ENCODE measurements at regions not wholly inside any gene's neighbourhood (a gene's known extent, or its start where the extent isn't known, plus 50 kb on each side); places are given as distances from the start of the nearest gene placed in this dataset.

- no peak for TF ChIP-seq FOXP4 (CRISPR knock-in tag; IDR thresholded peaks at IDR 0.05)
- TF ChIP-seq USF2 (CRISPR knock-in tag; IDR thresholded peaks at IDR 0.05): no peak
- TF ChIP-seq ZSCAN18 (CRISPR knock-in tag; IDR thresholded peaks at IDR 0.05): no peak
- no peak for TF ChIP-seq JUN (CRISPR knock-in tag; IDR thresholded peaks at IDR 0.05)
- TF ChIP-seq ATF2 (CRISPR knock-in tag; IDR thresholded peaks at IDR 0.05; ENCODE audit: borderline replicate concordance, low read depth): no peak
- no peak for TF ChIP-seq TEAD1 (CRISPR knock-in tag; IDR thresholded peaks at IDR 0.05)
Measured at GRCh38 chr1:4957027-4957426, 302.6 kb downstream of the AJAP1 start (continued).

- POLR2A ChIA-PET: no interaction called here
- CTCF ChIA-PET: no interaction called here
- no peak overlapping the region for H3K4me3 Mint-ChIP-seq
- TF ChIP-seq GTF2I (CRISPR knock-in tag; conservative IDR thresholded peaks at IDR 0.05): no peak
- TF ChIP-seq GABPB1 (CRISPR knock-in tag; IDR thresholded peaks at IDR 0.05): no peak
- TF ChIP-seq ERG (CRISPR knock-in tag; IDR thresholded peaks at IDR 0.05): no peak
- TF ChIP-seq NFYB (CRISPR knock-in tag; conservative IDR thresholded peaks at IDR 0.05; ENCODE audit: low read depth): no peak
- TF ChIP-seq ZBTB21 (CRISPR knock-in tag; IDR thresholded peaks at IDR 0.05; ENCODE audit: borderline replicate concordance): no peak
- no peak for TF ChIP-seq ELF4 (CRISPR knock-in tag; IDR thresholded peaks at IDR 0.05; ENCODE audit: low read depth)
- no peak for TF ChIP-seq E2F4 (CRISPR knock-in tag; IDR thresholded peaks at IDR 0.05; ENCODE audit: borderline replicate concordance, low read depth)
- no peak for TF ChIP-seq MAX (CRISPR knock-in tag; IDR thresholded peaks at IDR 0.05)
- no peak for TF ChIP-seq NFE2L1 (CRISPR knock-in tag; IDR thresholded peaks at IDR 0.05)
- no peak for TF ChIP-seq MXD4 (CRISPR knock-in tag; IDR thresholded peaks at IDR 0.05; ENCODE audit: borderline replicate concordance)
- TF ChIP-seq IRF2 (CRISPR knock-in tag; IDR thresholded peaks at IDR 0.05; ENCODE audit: borderline replicate concordance, low read depth): no peak
- no peak for TF ChIP-seq SP1 (CRISPR knock-in tag; conservative IDR thresholded peaks at IDR 0.05)
- TF ChIP-seq ATF2 (CRISPR knock-in tag; IDR thresholded peaks at IDR 0.05; ENCODE audit: borderline replicate concordance, low read depth): no peak
- no peak for TF ChIP-seq CREM (CRISPR knock-in tag; IDR thresholded peaks at IDR 0.05)
- no peak for TF ChIP-seq ZNF425 (CRISPR knock-in tag; conservative IDR thresholded peaks at IDR 0.05)
- no peak for TF ChIP-seq ATF1 (CRISPR knock-in tag; IDR thresholded peaks at IDR 0.05)
- no peak for TF ChIP-seq JUN (CRISPR knock-in tag; IDR thresholded peaks at IDR 0.05)
Measured at GRCh38 chr1:4954392-4954791, 300.0 kb downstream of the AJAP1 start.

More at GRCh38 chr1:4954392-4954791, 300.0 kb downstream of the AJAP1 start:
- peaks cover 81% of the 10 kb centered on the region for H3K36me3 Mint-ChIP-seq
- H3K4me1 Mint-ChIP-seq: no peaks in the 10 kb centered on the region
- ATAC-seq (no peak), DNase-seq (ENCODE audit: low spot score) (no peak)
- peaks cover 17% of the 10 kb centered on the region for H3K27me3 Mint-ChIP-seq (ENCODE audit: low read depth)
- peaks cover 91% of the 10 kb centered on the region for H3K9me3 Mint-ChIP-seq
- H3K27ac Mint-ChIP-seq: no peak overlapping the region

Data from WTC11 (cell line).